ENCODE measurements at regions not wholly inside any gene's neighbourhood (a gene's known extent, or its start where the extent isn't known, plus 50 kb on each side); places are given as distances from the start of the nearest gene placed in this dataset.

DNA sequence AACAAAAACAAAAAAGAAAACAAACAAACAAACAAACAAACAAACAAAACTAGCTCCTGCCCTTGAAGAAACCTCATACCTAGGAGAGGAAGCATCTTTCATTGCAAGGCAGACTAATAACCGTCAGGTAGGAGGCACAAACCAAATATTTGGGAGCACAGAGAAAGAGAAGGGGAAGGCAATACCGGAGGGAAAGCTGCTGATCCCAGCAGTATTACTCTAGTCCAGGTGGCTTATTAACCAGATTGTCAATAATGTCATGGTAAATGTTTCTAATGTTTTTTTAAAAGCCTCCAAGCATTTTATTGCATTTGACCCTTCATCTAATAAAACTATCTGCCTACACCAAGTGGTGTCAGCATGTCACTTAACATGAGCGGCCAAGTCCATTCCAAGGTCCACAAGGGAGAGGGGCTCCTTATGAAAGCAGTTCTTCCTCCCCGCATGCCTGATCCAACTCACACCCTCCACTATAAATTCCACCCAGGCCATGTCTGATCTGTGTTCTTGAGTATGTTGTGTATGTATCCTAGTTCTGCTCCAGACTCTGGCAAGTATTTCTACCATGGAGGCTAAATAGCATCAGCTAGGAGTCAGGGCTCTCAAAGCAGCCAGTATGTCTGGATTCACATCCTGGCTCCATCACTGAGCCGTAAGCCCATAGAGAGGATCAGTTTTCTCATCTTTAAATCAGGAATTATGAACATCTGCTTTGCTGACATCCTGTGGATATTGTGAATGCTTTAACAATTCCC is 208.1 kb upstream of the TENM4 start:
- Histone ChIP-seq H3K9me3 (no peaks in the 10 kb centered on the region), H3K27me3 (no peaks in the 10 kb centered on the region), H3K4me3 (no peak overlapping the region), H3K36me3 (no peaks in the 10 kb centered on the region), H3K4me1 (no peaks in the 10 kb centered on the region), H3K27ac (no peak overlapping the region)
- WGBS, 2 donors, result 36 to 64% methylated on average over 5 of the region's 5 CpGs
- intact Hi-C loops (cut with DNase I), result no loop called here
- no peak for DNase-seq
- no peak for TF ChIP-seq POLR2AphosphoS5 (IDR thresholded peaks at IDR 0.05)

- Histone ChIP-seq H3K27ac (no peak overlapping the region), H3K9me3 (no peaks in the 10 kb centered on the region), H3K4me1 (no peaks in the 10 kb centered on the region), H3K4me3 (no peak overlapping the region), H3K27me3 (no peaks in the 10 kb centered on the region), H3K36me3 (no peaks in the 10 kb centered on the region)
- WGBS, 2 donors, result 90 to 92% methylated on average over 6 of the region's 6 CpGs
- intact Hi-C loops (cut with DNase I), result no loop called here
- DNase-seq, result no peak
- TF ChIP-seq CTCF (IDR thresholded peaks at IDR 0.05) (no peak), EP300 (IDR thresholded peaks at IDR 0.05) (no peak), POLR2A (IDR thresholded peaks at IDR 0.05) (no peak), POLR2AphosphoS5 (IDR thresholded peaks at IDR 0.05) (no peak)
Observed at GRCh38 chr11:79637219-79637618, 196.4 kb upstream of the TENM4 start.

- 92% methylated on average over 3 of the region's 3 CpGs for WGBS, 2 donors
- no peak for DNase-seq
- Histone ChIP-seq H3K36me3 (no peaks in the 10 kb centered on the region), H3K4me1 (no peaks in the 10 kb centered on the region), H3K27ac (no peak overlapping the region), H3K9me3 (no peaks in the 10 kb centered on the region), H3K4me3 (no peak overlapping the region), H3K27me3 (no peaks in the 10 kb centered on the region)
- TF ChIP-seq POLR2A (IDR thresholded peaks at IDR 0.05), result no peak
- TF ChIP-seq CTCF (IDR thresholded peaks at IDR 0.05), result no peak
- intact Hi-C loops (cut with DNase I), result no loop called here
Observed at GRCh38 chr11:79634905-79635304, 194.1 kb upstream of the TENM4 start.

DNA sequence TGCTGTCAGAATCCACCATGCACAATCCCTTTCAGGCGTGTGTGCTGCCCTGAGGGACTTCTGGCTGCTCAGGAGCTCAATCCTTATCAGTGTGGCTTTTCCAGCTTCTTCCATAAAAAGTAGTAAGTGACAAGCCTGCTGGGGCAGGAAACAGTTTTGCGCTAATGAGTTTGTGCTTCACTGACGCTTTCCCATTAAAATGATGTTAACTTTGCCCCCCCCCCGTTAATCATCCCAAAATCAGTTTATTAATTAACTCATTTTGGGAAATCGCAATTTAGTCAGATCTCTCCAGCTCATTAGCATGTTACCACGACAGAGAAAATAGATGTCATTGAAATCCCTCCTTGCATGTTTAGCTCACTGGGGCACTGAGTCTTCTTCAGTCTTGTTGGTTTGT is 186.5 kb upstream of the TENM4 start:
- no peak for TF ChIP-seq CTCF (IDR thresholded peaks at IDR 0.05)
- TF ChIP-seq POLR2A (IDR thresholded peaks at IDR 0.05), result no peak
- TF ChIP-seq EP300 (IDR thresholded peaks at IDR 0.05), result no peak
- TF ChIP-seq POLR2AphosphoS5 (IDR thresholded peaks at IDR 0.05), result no peak
- H3K9me3 ChIP-seq, result no peaks in the 10 kb centered on the region
- WGBS, 2 donors, result 67 to 72% methylated on average over 6 of the region's 6 CpGs
- H3K36me3 ChIP-seq, result no peaks in the 10 kb centered on the region
- H3K4me3 ChIP-seq, result no peak overlapping the region
- no peaks in the 10 kb centered on the region for H3K27me3 ChIP-seq
- no peaks in the 10 kb centered on the region for H3K4me1 ChIP-seq
- no peak overlapping the region for H3K27ac ChIP-seq
- intact Hi-C loops (cut with DNase I), result no loop called here
- no peak for DNase-seq

GRCh38 chr11:79626135-79627075 is 185.6 kb upstream of the TENM4 start:
- Histone ChIP-seq H3K9me3 (no peaks in the 10 kb centered on the region), H3K4me1 (no peaks in the 10 kb centered on the region), H3K27me3 (no peaks in the 10 kb centered on the region), H3K36me3 (no peaks in the 10 kb centered on the region), H3K4me3 (no peak overlapping the region), H3K27ac (no peak overlapping the region)
- intact Hi-C loops (cut with DNase I), result no loop called here
- TF ChIP-seq CTCF (IDR thresholded peaks at IDR 0.05) (no peak), POLR2A (IDR thresholded peaks at IDR 0.05) (no peak), EP300 (IDR thresholded peaks at IDR 0.05) (no peak), POLR2AphosphoS5 (IDR thresholded peaks at IDR 0.05) (no peak)
- WGBS, 2 donors, result 59 to 75% methylated on average over 4 of the region's 4 CpGs
- no peak for DNase-seq

Measured in sigmoid colon (tissue), 6 donors.